ENCODE measurements at regions not wholly inside any gene's neighbourhood (a gene's known extent, or its start where the extent isn't known, plus 50 kb on each side); places are given as distances from the start of the nearest gene placed in this dataset.

DNA sequence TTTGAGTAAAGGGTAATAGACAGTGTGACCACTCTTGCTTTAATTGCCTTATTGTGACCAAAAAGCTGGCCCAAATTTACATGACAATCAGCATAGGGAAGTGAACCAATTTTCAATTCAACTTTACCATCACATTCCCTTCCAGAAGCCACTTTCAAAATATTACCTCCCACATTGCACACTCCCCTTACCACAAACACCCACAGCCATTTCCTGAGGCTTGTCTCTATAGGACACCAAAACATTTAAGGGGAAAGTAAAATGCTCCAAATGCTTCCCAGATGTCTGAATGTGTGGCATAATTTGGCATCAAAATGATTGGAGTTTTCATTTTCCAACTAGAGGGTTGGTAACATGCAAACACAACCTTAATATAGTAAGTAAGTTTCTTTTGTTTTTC lies 616.1 kb downstream of the SLC4A3 start:
- H3K27me3 ChIP-seq (ENCODE audit: insufficient read depth, low read length), result no peaks in the 10 kb centered on the region
- H3K4ac ChIP-seq (ENCODE audit: low read depth, low read length), result no peak overlapping the region
- no peaks in the 10 kb centered on the region for H3K23me2 ChIP-seq (ENCODE audit: insufficient read length, low read depth, low read length, poor library complexity, severe bottlenecking)
- no peaks in the 10 kb centered on the region for H3K79me1 ChIP-seq (ENCODE audit: insufficient read depth, low read depth, low read length, poor library complexity, severe bottlenecking)
- no peak overlapping the region for H3K14ac ChIP-seq (ENCODE audit: insufficient read depth, low read length)
- H3K23ac ChIP-seq (ENCODE audit: insufficient read length, low read depth, low read length), result no peak overlapping the region
- no peak overlapping the region for H2BK5ac ChIP-seq (ENCODE audit: insufficient read length, low read length)
- H4K20me1 ChIP-seq (ENCODE audit: control insufficient read depth, insufficient read depth, insufficient read length), result no peaks in the 10 kb centered on the region
- H4K91ac ChIP-seq (ENCODE audit: insufficient read length, low read depth, low read length), result no peak overlapping the region
- no peak overlapping the region for H3K4me2 ChIP-seq (ENCODE audit: insufficient read depth, insufficient read length, low read length)
- peaks cover 0 to 3% of the 10 kb centered on the region in 2 experiments; a peak in 3 of 4 replicates for H3K4me1 Mint-ChIP-seq
- no peaks in the 10 kb centered on the region for H3K36me3 Mint-ChIP-seq (ENCODE audit: insufficient read depth in 1 of 3, low read depth in 3 of 3)
- H3K27ac ChIP-seq (ENCODE audit: insufficient read length, low read depth, low read length), result no peak overlapping the region
- H2AK5ac ChIP-seq (ENCODE audit: insufficient read length, low read length), result no peak overlapping the region
- TF ChIP-seq, protein P1, sequence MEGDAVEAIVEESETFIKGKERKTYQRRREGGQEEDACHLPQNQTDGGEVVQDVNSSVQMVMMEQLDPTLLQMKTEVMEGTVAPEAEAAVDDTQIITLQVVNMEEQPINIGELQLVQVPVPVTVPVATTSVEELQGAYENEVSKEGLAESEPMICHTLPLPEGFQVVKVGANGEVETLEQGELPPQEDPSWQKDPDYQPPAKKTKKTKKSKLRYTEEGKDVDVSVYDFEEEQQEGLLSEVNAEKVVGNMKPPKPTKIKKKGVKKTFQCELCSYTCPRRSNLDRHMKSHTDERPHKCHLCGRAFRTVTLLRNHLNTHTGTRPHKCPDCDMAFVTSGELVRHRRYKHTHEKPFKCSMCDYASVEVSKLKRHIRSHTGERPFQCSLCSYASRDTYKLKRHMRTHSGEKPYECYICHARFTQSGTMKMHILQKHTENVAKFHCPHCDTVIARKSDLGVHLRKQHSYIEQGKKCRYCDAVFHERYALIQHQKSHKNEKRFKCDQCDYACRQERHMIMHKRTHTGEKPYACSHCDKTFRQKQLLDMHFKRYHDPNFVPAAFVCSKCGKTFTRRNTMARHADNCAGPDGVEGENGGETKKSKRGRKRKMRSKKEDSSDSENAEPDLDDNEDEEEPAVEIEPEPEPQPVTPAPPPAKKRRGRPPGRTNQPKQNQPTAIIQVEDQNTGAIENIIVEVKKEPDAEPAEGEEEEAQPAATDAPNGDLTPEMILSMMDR (conservative IDR thresholded peaks at IDR 0.05), result no peak
- H2BK120ac ChIP-seq (ENCODE audit: low read depth, low read length, poor library complexity, severe bottlenecking), result no peak overlapping the region
- no peak overlapping the region for H2BK15ac ChIP-seq (ENCODE audit: low read depth, low read length)
- no peak overlapping the region for H3K56ac ChIP-seq (ENCODE audit: insufficient read length, low read depth, low read length)
- no peak for DNase-seq
- no peak overlapping the region for H4K5ac ChIP-seq (ENCODE audit: insufficient read length, low read depth, low read length)
- no peaks in the 10 kb centered on the region for H3K9me3 ChIP-seq (ENCODE audit: control insufficient read depth, low read depth, low read length)
- no peaks in the 10 kb centered on the region for H3K79me2 ChIP-seq (ENCODE audit: insufficient read depth, low read length)
- no peak overlapping the region for H3K27ac Mint-ChIP-seq
- no peaks in the 10 kb centered on the region for H3K27me3 Mint-ChIP-seq (ENCODE audit: low read depth)
- H3K9me3 Mint-ChIP-seq, result no peaks in the 10 kb centered on the region
- no peaks in the 10 kb centered on the region for H3K4me1 ChIP-seq (ENCODE audit: insufficient read depth, low read length)
- H3K4me3 Mint-ChIP-seq, result no peak overlapping the region
- no peak overlapping the region for H3K18ac ChIP-seq (ENCODE audit: insufficient read length, low read depth, low read length)
- no peak overlapping the region for H2AFZ ChIP-seq (ENCODE audit: low read length)
- H3T11ph ChIP-seq (ENCODE audit: low read length), result no peak overlapping the region
- no peak overlapping the region for H4K8ac ChIP-seq (replicated peaks; ENCODE audit: insufficient read length, low read depth, low read length)
- H3K9ac ChIP-seq (ENCODE audit: extremely low read depth, insufficient read length, low read length), result no peak overlapping the region
- no peak overlapping the region for H2BK20ac ChIP-seq (ENCODE audit: low read depth, low read length, poor library complexity, severe bottlenecking)
- H2BK12ac ChIP-seq (ENCODE audit: insufficient read length, low read depth, low read length), result no peak overlapping the region
